ENCODE measurements at regions not wholly inside any gene's neighbourhood (a gene's known extent, or its start where the extent isn't known, plus 50 kb on each side); places are given as distances from the start of the nearest gene placed in this dataset.
"Not testable (repeated sequence)": the region's sequence is repeated elsewhere in the genome, so short reads cannot be mapped to it uniquely, and the experiment has no call there.

DNA sequence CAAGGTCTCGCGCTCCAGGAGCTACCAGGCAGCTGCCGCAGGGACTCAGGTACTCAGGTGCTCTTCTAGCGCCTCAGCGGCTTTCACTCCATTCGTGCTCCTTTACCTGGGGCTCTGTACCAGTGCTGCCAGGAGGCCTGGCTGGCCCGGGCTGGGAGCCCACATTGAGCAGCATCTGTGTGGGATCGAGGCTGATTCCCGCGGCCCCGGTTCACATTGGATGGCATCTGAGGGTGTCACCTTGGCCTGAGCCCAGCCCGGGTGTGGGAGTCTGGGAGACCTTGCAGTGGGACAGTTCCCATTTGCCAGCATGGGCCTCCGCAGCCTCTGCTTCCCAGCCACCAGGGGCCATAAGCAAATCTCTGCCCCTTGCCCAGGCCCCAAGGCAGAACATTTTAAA lies 96.9 kb downstream of the NPIPB11 start:
- not testable (repeated sequence) for DNase-seq

DNA sequence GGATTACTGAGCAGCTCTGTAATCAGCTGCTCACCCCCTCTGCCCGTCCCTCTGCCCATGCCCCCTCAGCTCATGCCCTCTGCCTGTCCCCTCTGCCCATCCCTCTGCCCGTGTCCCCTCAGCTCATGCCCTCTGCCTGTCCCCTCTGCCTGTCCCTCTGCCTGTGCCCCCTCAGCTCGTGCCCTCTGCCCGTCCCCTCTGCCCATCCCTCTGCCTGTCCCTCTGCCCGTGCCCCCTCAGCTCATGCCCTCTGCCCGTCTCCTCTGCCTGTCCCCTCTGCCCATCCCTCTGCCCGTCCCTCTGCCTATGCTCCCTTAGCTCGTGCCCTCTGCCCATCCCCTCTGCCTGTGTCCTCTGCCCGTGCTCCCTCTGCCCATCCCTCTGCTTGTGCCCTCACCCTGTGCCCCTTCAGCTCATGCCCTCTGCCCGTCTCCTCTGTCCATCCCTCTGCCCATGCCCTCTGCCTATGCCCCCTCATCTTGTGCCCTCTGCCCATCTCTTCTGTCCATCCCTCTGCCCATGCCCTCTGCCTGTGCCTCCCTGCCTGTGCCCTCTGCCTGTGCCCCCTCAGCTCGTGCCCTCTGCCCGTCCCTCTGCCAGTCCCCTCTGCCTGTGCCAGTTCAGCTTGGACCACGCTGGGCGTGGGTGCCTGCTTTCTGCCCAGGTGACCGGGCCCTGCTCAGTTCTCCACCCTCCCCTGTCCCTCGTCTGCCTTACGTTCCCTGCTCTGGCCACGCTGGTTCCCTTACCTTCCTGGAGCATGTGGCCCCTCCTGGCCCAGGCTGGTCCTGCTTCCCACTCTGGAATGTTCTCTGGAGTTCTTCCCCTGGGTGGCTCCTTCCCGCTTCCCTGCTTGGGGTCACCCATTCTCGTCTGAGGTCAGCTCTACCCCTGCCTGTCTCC lies 97.6 kb downstream of the NPIPB11 start:
- DNase-seq = no peak

DNA sequence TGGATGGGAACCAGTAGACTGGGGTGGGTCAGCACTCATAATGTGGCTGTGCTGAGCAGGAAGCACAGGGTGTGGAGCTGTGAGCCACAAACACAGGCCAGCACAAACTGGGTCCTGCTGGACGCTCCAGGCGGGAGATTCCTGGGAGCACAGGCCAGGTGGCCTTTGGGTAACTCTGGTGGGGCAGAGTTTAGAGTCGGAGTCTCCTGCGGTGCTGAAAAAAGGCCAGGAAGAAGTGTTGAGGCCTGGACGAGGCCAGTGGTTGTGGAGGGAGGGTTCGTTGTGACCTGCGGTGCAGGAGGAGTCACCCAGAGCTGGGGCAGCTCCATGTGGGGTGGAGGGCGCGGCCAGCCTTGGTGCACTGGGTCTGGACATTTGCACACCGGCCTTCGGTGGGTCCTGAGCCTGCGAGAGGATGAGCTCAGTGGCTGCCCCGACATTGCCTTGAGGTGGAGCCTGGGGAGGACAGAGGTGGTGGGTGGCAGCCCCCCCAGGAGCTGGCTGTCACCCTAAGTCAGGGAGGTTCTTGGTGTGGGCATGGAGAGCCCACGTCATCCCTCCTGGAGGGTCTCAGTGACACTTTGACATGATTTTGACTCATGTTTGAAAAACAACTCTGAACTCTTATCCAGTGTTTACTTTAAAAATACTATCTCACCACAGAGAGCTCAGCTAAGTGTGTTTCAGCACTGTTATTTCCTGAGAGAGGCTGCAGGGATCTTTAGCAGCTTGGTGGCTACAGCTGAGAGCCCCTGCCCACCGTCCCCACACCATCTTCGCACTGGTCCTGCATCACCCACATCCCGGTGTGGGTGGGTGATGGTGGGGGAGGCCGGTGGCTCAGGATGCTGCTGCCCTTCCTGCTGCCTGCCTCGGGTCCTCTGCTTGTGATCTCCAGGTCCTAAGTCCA lies 98.7 kb downstream of the NPIPB11 start:
- DNase-seq = no peak

DNA sequence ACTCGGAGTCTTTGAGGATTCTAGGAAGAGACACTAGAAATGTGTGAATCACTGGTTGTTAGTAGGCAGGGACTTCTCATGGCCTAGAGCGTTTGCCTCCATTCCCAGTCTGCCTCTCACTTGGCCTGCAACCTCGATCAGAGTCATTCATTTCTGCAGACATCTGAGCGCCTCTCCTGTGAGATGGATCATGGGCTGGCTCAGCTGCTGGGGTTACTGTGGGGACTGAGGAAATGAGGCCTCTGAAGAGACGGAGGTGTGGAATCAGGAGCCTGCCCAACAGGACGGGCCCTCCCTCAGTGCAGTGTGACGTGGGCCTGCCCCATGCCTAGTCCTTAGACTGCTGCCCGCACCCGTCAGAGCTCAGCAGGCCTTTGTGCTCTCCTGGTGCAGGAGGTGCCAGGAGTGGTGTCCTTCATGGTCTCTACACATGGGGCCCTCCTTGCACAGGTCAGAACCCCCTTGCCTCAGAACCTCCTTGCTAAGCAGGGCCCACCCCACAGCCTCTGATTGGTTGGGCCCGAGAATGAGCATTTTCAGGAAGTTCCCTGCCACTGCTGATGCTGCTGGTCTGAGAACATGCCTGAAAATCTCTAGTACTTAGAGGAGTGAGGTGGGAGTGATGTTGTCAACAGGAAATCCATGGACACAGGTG lies 99.4 kb downstream of the NPIPB11 start:
- DNase-seq = no peak

DNA sequence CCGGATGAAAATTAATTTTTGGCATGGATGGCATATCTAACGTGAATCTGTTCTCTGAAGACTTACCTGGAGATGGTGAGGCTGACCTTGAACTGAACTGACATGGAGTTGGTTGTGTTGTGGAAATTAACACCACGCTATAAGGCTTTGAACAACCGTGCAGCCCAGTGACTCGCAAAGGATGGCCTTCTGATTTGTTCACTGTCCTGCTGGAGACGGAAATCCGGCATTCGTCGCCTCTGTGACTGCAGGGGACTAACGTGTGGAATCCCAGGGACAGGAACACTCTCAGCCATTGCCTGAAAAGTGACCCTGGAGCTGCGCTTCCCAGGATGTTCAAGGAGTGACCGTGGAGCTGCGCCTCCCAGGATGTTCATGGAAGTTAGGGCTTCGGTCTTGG lies 100.3 kb downstream of the NPIPB11 start:
- DNase-seq = no peak

DNA sequence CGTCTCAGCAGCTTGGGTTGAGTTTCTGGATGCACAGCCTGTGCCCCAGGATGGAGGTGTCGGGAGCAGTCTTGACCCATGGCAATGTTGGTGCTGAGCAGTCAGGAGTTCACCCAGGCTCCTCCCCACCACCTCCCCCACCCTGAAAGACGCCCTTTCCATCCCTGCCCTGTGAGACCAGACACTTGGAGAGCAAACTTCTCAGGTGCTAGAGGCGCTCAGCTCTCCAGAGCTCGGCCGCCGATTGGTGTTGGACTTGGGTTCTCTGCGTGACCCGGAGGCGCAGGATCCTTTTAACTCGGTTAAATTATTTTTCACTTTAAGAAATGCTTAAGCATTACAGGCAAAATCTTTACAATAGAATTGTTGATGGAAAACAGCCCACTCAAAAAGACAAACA lies 101.5 kb downstream of the NPIPB11 start:
- not testable (repeated sequence) for DNase-seq

DNA sequence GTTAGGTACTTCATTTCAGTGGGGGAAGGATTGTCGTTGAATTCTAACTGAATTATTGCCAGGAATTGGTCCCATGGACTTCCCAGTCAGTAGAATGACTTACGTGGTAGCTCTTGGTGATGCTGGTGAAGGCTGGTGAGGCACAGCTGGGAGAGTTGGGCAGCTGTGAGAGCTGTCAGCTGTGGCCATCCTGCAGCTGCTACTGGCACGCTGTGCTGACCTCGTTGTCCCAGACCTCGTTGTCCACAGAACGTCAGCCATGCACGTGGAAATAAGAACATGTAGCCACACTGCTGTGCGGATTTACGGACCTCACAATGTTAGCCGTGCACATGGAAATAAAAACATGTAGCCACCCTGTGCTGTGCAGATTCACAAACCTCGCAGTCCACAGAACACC lies 102.3 kb downstream of the NPIPB11 start:
- DNase-seq = no peak

DNA sequence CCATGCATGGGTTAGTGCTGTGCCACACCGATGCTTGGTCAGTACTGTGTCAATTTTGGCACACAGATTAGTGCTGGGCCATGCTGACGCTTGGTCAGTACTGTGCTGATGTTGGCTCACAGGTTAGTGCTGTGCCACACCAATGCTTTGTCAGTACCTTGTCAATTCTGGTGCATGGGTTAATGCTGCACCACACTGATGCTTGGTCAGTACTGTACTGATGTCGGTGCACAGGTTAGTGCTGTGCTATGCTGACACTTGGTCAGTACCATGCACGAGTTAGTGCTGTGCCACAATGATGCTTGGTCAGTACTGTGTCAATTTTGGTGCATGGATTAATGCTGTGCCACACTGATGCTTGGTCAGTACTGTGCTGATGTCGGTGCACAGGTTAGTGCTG lies 103.0 kb downstream of the NPIPB11 start:
- no peak for DNase-seq

DNA sequence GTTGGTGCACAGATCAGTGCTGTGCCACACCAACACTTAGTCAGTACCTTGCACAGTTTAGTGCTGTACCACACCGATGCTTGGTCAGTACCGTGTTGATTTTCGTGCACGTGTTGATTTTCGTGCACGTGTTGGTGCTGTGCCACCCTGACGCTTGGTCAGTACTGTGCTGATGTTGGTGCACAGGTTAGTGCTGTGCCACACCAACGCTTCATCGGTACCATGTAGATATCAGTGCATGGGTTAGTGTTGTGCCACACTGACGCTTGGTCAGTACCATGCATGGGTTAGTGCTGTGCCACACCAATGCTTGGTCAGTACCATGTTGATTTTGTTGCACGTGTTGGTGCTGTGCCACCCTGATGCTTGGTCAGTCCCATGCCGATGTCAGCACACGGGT lies 103.5 kb downstream of the NPIPB11 start:
- no peak for DNase-seq

DNA sequence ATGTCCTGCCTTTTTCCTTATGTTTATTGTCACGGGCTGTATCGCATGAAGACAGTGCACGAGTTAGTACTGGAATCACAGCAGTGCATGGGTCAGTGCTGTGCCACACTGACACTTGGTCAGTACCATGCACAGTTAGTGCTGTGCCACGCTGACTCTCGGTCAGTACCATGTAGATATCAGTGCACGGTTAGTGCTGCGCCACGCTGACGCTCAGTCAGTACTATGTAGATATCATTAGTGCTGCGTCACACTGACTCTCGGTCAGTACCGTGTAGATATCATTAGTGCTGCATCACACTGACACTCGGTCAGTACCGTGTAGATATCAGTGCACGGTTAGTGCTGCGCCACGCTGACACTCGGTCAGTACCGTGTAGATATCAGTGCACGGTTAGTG lies 104.1 kb downstream of the NPIPB11 start:
- DNase-seq = not testable (repeated sequence)

DNA sequence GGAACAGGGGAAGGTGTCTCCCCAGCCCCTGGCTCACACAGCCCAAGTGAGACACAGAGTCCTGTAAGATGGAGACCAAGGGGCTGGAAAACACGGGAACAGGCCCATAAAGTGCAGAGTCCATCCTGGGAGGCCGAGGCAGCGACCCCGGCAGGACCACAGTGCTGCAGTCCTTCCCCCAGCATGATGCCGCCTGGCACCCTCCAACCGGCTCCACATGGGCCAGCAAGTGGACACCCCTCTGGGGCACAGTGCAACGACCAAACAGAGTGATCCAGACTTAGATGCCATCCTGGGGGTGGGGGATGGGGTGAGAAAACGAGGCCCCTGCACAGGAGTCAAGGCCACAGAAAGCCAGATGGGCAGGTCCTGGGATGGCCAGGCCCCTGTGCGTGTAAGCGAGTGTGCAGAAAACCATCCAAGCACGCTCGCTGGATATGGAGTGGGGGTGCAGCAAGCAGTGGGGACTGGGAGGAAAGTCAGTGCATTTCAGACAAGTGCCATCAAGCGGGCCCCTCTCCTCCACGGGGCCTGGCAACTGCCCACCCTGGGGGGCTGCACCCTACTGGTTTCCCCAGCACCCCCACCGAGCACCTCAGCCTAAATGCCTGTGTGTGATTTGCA lies 104.7 kb downstream of the NPIPB11 start:
- not testable (repeated sequence) for DNase-seq

DNA sequence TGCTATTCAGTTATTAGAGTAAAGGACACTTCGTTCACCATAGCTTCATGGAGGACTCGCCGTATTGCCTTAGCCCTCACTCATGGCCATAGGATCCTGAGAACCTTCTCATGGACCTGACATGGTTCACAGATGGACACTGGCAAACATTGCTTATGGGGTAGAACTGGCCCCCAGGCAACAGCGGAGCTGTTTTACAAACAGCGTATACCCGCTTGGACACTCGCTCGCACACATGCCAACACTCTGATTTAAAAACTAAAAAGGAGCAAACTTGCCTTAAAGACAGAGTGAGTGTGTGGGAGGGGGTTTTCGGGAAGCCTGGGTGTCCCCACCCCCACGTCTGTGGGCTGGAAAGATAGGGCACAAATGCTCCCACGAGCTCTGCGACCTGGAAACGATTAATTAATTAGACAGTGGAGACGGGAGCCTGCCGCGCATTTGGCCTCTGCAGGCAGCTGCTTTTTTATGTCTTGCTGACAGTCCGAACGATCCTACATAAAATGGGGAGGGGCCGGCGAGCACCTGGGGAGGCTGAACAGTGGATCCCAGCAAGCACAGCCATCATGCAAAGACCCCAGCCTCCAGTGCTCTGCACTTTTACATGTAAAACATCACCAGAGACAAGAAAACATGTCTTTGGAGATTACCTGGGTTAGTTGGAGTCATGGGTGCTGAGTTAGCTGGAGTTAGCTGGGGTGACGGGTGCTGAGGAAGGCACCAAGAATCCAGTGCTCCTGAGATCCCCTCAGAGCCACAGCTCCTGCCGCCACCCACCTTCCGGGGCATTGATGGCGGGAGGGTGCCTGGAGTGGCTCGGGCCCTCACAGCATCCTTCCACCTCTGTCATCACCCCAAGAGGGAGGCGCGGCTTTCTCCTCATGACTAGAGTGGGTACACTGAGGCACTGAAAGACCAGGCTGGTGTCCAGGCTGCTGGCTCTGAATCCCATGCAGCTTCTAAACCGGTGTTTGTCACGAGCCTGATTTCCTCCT lies 105.7 kb downstream of the NPIPB11 start:
- not testable (repeated sequence) for DNase-seq

DNA sequence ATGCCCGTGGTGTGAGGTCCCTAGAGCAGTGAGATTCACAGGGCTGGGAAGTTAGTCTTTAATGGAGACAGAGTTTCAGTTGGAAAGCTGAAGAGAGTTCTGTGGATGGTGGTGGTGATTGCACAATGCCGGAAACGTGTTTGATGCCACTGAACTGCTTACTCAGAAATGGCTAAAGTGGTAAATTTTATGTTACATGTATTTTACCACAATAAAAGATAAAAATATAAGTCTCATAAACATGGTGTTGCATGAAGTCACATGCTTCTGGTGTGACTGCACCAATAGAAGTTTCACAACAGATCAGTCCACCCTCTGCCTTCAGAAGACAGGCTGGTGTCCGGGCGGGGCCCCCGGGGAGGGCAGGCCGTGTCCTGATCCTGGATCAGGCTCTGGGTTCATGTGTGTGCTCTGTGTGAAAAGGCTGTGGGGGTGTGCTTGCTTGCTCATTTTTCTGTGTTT lies 106.5 kb downstream of the NPIPB11 start:
- DNase-seq = not testable (repeated sequence)

DNA sequence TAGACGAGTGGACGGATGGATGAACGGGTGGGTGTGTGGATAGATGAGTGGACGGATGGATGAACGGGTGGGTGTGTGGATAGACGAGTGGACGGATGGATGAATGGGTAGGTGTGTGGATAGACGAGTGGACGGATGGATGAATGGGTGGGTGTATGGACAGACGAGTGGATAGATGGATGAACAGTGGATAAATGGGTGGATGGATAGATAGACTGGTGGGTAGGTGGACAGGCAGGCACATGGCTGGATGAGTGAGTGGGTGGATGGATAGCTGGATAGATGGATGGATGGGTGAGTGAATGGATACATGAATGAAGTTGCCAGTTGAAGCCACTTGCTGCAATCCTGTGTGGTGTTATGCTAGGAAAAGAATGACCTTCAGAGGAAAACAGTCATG lies 107.5 kb downstream of the NPIPB11 start:
- DNase-seq = not testable (repeated sequence)

DNA sequence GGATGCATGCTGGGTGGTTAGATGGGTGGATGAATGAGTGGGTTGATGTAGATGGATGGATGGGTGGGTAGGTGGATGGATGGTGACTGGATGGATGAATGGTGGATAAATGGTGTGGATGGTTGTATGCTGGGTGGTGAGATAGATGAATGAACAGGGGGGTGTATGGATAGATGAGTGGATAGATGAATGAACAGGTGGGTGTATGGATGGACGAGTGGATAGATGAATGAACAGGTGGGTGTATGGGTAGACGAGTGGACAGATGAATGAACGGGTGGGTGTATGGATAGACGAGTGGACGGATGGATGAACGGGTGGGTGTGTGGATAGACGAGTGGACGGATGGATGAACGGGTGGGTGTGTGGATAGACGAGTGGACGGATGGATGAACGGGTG lies 108.2 kb downstream of the NPIPB11 start:
- not testable (repeated sequence) for DNase-seq

DNA sequence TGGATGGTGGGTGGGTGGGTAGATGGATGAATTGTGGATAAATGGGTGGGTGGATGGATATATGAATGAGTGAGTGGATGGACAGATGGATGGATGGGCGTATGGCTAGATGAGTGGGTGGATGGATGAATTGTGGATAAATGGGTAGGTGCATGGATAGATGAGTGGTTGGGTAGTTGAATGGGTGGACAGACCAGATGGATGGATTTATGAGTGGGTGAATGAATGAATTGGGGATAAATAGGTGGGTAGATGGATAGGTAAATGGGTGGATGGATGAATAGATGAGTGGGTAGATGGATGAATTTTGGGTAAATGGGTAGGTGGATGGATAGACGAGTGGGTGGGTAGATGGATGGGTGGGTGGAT lies 108.7 kb downstream of the NPIPB11 start:
- DNase-seq = not testable (repeated sequence)

DNA sequence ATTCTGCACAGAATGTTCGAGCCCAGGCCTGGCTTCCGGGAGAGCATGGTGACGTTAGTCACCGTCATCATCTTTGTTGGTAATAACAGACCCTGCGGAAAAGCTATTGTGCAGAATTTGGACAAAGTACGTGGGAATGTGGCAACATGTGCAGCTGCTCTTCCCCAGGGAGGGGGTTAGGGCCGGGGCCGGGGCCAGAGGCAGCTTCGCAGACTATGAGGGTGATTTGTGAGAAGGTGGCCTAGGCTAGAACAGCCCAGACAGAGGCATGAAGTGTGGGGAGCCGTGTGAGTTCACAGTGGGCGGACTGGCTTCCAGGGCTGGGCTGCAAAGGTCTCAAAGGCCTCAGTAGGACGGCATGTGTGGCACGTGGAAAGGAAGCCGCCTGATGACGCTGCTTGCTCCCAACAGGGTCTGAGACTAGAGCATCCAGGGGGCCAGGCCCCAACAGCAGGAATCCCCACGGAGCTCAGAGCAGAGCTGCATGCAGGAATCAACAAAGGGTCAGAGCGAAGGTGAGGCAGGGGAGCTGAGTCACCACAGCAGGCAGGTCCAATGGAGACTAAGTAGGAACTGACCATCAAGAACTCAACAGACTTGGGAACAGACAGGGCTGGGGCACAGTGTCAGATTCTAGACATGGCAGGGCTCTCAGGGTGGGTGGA lies 109.2 kb downstream of the NPIPB11 start:
- DNase-seq = not testable (repeated sequence)

DNA sequence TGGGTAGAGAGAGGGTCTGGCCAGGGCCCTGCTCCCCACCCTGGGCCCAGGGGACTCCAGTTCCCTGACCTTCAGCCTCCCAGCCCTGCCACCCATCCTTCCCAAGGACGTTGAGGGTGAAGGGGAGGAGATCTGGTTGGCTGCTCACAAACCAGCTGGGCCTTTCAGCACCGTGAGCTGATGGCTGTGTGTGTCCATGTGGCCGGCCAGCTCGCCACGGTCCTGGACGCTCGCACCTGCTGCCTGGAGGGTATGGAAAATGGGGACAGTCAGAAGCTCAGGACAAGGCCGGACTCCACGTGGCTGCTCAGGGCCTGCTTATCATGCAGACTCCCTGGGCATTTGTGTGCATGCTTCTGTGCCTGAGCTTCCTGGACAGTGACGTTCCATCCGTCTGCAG lies 110.3 kb downstream of the NPIPB11 start:
- not testable (repeated sequence) for DNase-seq

DNA sequence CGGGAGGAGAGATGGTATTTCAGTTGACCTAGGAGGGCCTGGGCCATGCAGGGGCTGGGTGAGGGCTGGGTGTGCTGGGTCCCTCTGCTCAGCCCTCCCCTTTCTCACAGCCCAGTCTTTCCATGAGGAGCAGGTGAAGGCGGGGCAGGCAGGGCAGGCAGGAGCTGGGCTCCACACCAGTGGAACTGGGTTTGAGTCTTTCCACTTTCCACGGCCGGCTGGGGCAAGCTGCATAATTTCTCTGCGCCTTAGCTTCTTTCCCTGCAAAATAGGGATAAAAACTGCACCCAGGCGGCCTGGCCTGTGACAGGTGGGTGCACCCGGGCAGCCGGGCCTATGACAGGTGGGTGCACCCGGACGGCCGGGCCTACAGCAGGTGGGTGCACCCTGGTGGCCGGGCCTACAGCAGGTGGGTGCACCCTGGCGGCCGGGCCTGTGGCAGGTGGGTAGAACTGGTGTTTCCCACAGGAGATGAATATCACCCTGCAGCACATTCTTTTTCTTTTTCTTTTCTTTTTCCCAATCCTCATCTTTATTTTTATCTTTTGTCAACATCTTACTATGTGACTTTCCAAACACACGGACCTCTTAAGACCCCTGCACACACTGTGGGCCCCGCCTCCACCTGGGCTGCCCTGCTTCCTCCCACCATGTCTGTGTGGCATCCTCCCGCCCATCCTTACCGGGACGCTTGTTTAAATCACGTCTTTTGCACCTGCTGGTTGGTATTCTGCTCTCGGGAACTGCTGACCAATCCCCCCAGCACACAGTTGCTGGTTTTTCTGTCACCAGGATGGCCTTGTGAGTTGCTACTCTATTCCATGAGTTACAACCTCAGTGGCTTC lies 111.3 kb downstream of the NPIPB11 start:
- DNase-seq = not testable (repeated sequence)

Measured in NCI-H187 (cell line).